Ovary (tissue), 3 donors: ENCODE measurements at regions not wholly inside any gene's neighbourhood (a gene's known extent, or its start where the extent isn't known, plus 50 kb on each side); places are given as distances from the start of the nearest gene placed in this dataset.

Experiments used
- EP300 ChIP-seq: sonication (generic); formaldehyde crosslinking; IDR thresholded peaks from one replicate; pipeline ENCODE4 v1.6.1; 2017; ENCODE audit warnings: antibody characterized with exemption
- TF ChIP-seq, protein P1 (sequence below), 3 donors: fragments of 450-650 bp in 2 of 3; fragments of 200-600 bp in 1 of 3; IDR thresholded peaks; one replicate each; pipeline versions ENCODE4 v1.5.1 to v1.8.0; 2016 to 2022; ENCODE audit warnings: antibody characterized with exemption in 3 of 3, mild to moderate bottlenecking in 1 of 3
- donor health status: DM: no; HTN: no; CAD: no.

DNA sequence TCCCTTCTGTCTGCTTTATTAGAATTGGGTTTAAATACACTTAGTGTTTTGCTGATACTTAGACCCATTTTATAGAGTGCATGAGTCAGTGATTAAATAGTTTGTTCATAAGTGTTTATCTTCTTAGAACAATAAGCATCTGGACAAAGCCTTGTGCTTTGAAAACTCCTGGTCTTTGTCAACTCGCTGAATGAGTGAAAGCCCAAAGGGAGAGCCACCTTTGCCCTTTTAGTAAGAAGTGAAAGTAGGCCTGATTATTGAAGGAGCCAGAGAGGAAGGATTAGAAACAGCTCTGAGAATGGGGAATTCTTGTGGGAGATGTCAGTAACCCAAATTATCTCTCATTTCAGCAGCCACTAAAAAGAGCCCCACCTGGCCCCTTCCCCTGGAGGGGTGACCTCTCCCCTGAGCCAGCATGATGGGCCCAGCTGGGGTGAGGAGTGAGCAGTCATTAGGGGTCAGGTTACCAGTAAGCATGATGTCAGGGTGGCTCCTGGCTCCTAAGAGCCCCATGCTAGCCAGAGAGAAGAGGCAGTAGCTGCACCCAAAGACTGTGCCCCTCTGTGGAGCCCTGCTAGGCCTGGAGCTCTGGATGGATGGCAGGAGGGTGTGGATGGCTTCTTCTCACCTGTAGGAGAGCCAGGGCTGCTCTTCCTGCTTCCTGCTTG lies 125.1 kb upstream of the E2F8 start:
- TF ChIP-seq, protein P1, sequence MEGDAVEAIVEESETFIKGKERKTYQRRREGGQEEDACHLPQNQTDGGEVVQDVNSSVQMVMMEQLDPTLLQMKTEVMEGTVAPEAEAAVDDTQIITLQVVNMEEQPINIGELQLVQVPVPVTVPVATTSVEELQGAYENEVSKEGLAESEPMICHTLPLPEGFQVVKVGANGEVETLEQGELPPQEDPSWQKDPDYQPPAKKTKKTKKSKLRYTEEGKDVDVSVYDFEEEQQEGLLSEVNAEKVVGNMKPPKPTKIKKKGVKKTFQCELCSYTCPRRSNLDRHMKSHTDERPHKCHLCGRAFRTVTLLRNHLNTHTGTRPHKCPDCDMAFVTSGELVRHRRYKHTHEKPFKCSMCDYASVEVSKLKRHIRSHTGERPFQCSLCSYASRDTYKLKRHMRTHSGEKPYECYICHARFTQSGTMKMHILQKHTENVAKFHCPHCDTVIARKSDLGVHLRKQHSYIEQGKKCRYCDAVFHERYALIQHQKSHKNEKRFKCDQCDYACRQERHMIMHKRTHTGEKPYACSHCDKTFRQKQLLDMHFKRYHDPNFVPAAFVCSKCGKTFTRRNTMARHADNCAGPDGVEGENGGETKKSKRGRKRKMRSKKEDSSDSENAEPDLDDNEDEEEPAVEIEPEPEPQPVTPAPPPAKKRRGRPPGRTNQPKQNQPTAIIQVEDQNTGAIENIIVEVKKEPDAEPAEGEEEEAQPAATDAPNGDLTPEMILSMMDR (IDR thresholded peaks at IDR 0.05) = no peak
- no peak for TF ChIP-seq EP300
